HepG2 (cell line): ENCODE measurements at regions not wholly inside any gene's neighbourhood (a gene's known extent, or its start where the extent isn't known, plus 50 kb on each side); places are given as distances from the start of the nearest gene placed in this dataset.

ENCODE experiments used
- ATAC-seq: fragments of 200-7000 bp; cut with Tn5 transposase; 3 replicates; pipeline ENCODE4 v1.9.1; 2020; ENCODE audit warnings: mild to moderate bottlenecking, moderate library complexity
- BruUV-seq: library from RNA; stranded (reverse); fragments of 400-500 nt; replicated peaks from 2 replicates; lab custom pipeline; 2021; lab: Mats Ljungman, UMichigan
- CTCF ChIA-PET: fragments of 300-600 bp; formaldehyde crosslinking; extraction: SDS; loops from one replicate; lab custom pipeline; 2021; ENCODE audit warnings: low total read pairs, inconsistent platforms, low intra/inter-chr PET ratio; lab: Yijun Ruan, JAX
- POLR2A ChIA-PET: fragments of 350-600 bp; sonication (Branson Sonifier 250); formaldehyde crosslinking; loops from one replicate; lab custom pipeline; 2020; ENCODE audit warnings: antibody characterized with exemption, inconsistent platforms; lab: Yijun Ruan, JAX
- DNase-seq: peaks from one replicate; pipeline ENCODE4 v3.0.0-alpha.2; 2015; ENCODE audit warnings: low spot score
- FAIRE-seq: peaks from 3 replicates; lab custom pipeline; 2011; peaks lifted over from hg19 to GRCh38; lab: Jason Lieb, UNC
- H2AFZ ChIP-seq: one replicate; pipeline ENCODE4 v1.6.1; 2011; ENCODE audit warnings: low read length, inconsistent platforms
- H3K27ac ChIP-seq: fragments of 300-600 bp; 3 replicates; pipeline ENCODE4 v1.8.0; 2011; ENCODE audit warnings: mixed run types, mild to moderate bottlenecking, mixed read lengths, low read length, inconsistent platforms; ENCODE audit not compliant: insufficient read depth; ENCODE audit errors: extremely low read length
- H3K27me3 ChIP-seq, 2 experiments: fragments of 200-600 bp in 1 of 2; 2 replicates in 1 of 2; 3 replicates in 1 of 2; pipeline versions ENCODE4 v1.6.0 to v1.8.0; 2011; ENCODE audit warnings: low read length in 2 of 2, mild to moderate bottlenecking in 2 of 2, moderate library complexity in 2 of 2, inconsistent platforms in 1 of 2; ENCODE audit not compliant: insufficient read depth in 2 of 2, control insufficient read depth in 1 of 2
- H3K36me3 ChIP-seq, 2 experiments: fragments of 200-600 bp in 1 of 2; replicated peaks in 1 of 2; 2 replicates in 1 of 2; 3 replicates in 1 of 2; pipeline versions ENCODE4 v1.5.1 to v1.8.0; 2011; ENCODE audit warnings: low read length in 2 of 2, inconsistent platforms in 1 of 2; ENCODE audit not compliant: insufficient read depth in 2 of 2, control insufficient read depth in 1 of 2
- H3K4me1 ChIP-seq: 2 replicates; pipeline ENCODE4 v1.5.1; 2012; ENCODE audit warnings: low read length, inconsistent platforms; ENCODE audit not compliant: insufficient read depth
- H3K4me2 ChIP-seq: 2 replicates; pipeline ENCODE4 v1.6.0; 2011; ENCODE audit warnings: low read depth, low read length, inconsistent platforms
- H3K4me3 ChIP-seq, 3 experiments: fragments of 200-600 bp in 1 of 3; sonication (generic), shearing (Covaris generic) in 1 of 3; replicated peaks in 1 of 3; 2 replicates each; pipeline ENCODE4 v1.5.1; 2011 to 2016; ENCODE audit warnings: low read length in 3 of 3, inconsistent platforms in 2 of 3, low read depth in 2 of 3, mild to moderate bottlenecking in 2 of 3, control low read depth in 1 of 3, mixed read lengths in 1 of 3; ENCODE audit not compliant: insufficient read depth in 1 of 3
- H3K79me2 ChIP-seq: one replicate; pipeline ENCODE4 v1.6.1; 2011; ENCODE audit warnings: low read length, inconsistent platforms; ENCODE audit not compliant: insufficient read depth
- H3K9ac ChIP-seq: 2 replicates; pipeline ENCODE4 v1.6.0; 2011; ENCODE audit warnings: mild to moderate bottlenecking, low read depth, low read length, inconsistent platforms; ENCODE audit not compliant: insufficient read depth
- H3K9me3 ChIP-seq: 2 replicates; pipeline ENCODE4 v1.5.1; 2012; ENCODE audit warnings: mild to moderate bottlenecking, low read length
- H4K20me1 ChIP-seq: 2 replicates; pipeline ENCODE4 v1.6.0; 2011; ENCODE audit warnings: inconsistent platforms, mild to moderate bottlenecking, low read length, moderate library complexity; ENCODE audit not compliant: insufficient read depth
- NFYC ChIP-seq: IDR thresholded peaks from 2 replicates; pipeline ENCODE4 v1.6.1; 2016; ENCODE audit warnings: missing genetic modification reagents, missing compliant biosample characterization
- POLR2AphosphoS2 ChIP-seq: IDR thresholded peaks from 2 replicates; pipeline ENCODE4 v1.6.1; 2011; ENCODE audit warnings: low read depth, low read length, improper control_type of control experiment
- RAD51 ChIP-seq: fragments of 450-650 bp; IDR thresholded peaks from 2 replicates; pipeline ENCODE4 v1.6.1; 2016; ENCODE audit warnings: borderline replicate concordance
- SRSF9 ChIP-seq: fragments of 200-400 bp; formaldehyde crosslinking; IDR thresholded peaks from 2 replicates; pipeline ENCODE4 v1.6.1; 2018; ENCODE audit warnings: borderline replicate concordance, mild to moderate bottlenecking, low read depth, low read length; ENCODE audit not compliant: insufficient read depth, poor library complexity, severe bottlenecking
- SSRP1 ChIP-seq: IDR thresholded peaks from 2 replicates; pipeline ENCODE4 v1.6.1; 2016; ENCODE audit warnings: control low read depth
- TARDBP ChIP-seq: sonication (generic); formaldehyde crosslinking; IDR thresholded peaks from 2 replicates; pipeline ENCODE4 v1.8.0; 2022; ENCODE audit warnings: mild to moderate bottlenecking, missing genetic modification reagents
- ZFP36L1 ChIP-seq: sonication (generic); formaldehyde crosslinking; IDR thresholded peaks from 2 replicates; pipeline ENCODE4 v1.8.0; 2022; ENCODE audit warnings: mild to moderate bottlenecking, missing genetic modification reagents, moderate library complexity
- ZNF10 ChIP-seq: sonication (generic); formaldehyde crosslinking; IDR thresholded peaks from 2 replicates; pipeline ENCODE4 v1.4.0; 2020; ENCODE audit warnings: mild to moderate bottlenecking, low read depth, missing genetic modification reagents, borderline replicate concordance
- ZNF296 ChIP-seq: sonication (generic); formaldehyde crosslinking; conservative IDR thresholded peaks from 2 replicates; pipeline ENCODE4 v1.5.0; 2020; ENCODE audit warnings: mild to moderate bottlenecking, missing genetic modification reagents
- ZNF329 ChIP-seq: sonication (generic); formaldehyde crosslinking; IDR thresholded peaks from 2 replicates; pipeline ENCODE4 v1.9.0; 2021; ENCODE audit warnings: low read depth, mild to moderate bottlenecking, missing genetic modification reagents
- ZNF33B ChIP-seq: sonication (generic); formaldehyde crosslinking; IDR thresholded peaks from 2 replicates; pipeline ENCODE4 v1.5.1; 2020; ENCODE audit warnings: mild to moderate bottlenecking, missing genetic modification reagents
- ZNF432 ChIP-seq: sonication (generic); formaldehyde crosslinking; IDR thresholded peaks from 2 replicates; pipeline ENCODE4 v1.5.0; 2020; ENCODE audit warnings: missing genetic modification reagents, mild to moderate bottlenecking, borderline replicate concordance
- ZNF75D ChIP-seq: sonication (generic); formaldehyde crosslinking; IDR thresholded peaks from 2 replicates; pipeline ENCODE4 v1.8.1; 2023; ENCODE audit warnings: missing genetic modification reagents, mild to moderate bottlenecking, borderline replicate concordance
- WGBS: methylation state at CpG from one replicate; pipeline ENCODE4 v1.1.6; 2017; ENCODE audit warnings: low lambda C conversion rate; 5-methylcytosine and 5-hydroxymethylcytosine counted together
- in situ Hi-C: cut with HindIII; loops from 2 replicates; pipeline ENCODE4 v1.10.0; 2017; ENCODE audit warnings: low pct_unique_long_range_greater_than_20kb; ENCODE audit not compliant: extremely low pct_ligation_motif_present
- intact Hi-C: fragments of 100-400 bp; cut with micrococcal nuclease; formaldehyde crosslinking; loops from one replicate; pipeline ENCODE4 v1.10.0; 2022; ENCODE audit not compliant: unreplicated experiment
- TF ChIP-seq, protein P1 (sequence below): sonication (generic); formaldehyde crosslinking; IDR thresholded peaks from 2 replicates; pipeline ENCODE4 v1.5.0; 2020; ENCODE audit warnings: mild to moderate bottlenecking, low read depth, missing genetic modification reagents, borderline replicate concordance
- TF ChIP-seq, protein P2 (sequence below): sonication (generic); formaldehyde crosslinking; IDR thresholded peaks from 2 replicates; pipeline ENCODE4 v1.8.0; 2022; ENCODE audit warnings: missing genetic modification reagents, mild to moderate bottlenecking, moderate library complexity, borderline replicate concordance
- TF ChIP-seq, protein P3 (sequence below): sonication (generic); formaldehyde crosslinking; IDR thresholded peaks from 2 replicates; pipeline ENCODE4 v1.5.0; 2020; ENCODE audit warnings: missing genetic modification reagents
- TF ChIP-seq, protein P4 (sequence below): sonication (generic); formaldehyde crosslinking; IDR thresholded peaks from 2 replicates; pipeline ENCODE4 v1.5.0; 2020; ENCODE audit warnings: missing genetic modification reagents
- TF ChIP-seq, protein P5 (sequence below): sonication (generic); formaldehyde crosslinking; IDR thresholded peaks from 2 replicates; pipeline ENCODE4 v1.4.0; 2020; ENCODE audit warnings: missing genetic modification reagents

DNA sequence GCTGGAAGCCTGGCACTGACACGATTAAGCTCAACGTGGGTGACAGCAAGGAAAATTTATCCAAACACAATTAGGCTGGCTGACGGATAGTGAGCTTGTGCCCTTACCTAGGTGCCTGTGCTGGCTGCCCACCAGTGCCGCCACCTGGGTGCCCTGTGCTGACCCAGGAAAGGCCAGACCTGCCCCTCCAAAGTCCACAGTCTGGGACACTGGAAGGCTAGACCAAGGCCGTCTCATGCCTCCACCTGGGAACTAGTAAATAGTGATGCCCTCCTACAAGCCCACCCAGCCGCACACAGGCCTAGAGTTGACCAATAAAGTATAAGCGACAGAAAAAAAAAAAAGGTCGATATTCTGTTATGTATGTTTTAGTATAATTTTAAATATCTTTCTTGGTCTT is 142.6 kb upstream of the MCHR2 start (continued):
- no peak for TF ChIP-seq SRSF9

DNA sequence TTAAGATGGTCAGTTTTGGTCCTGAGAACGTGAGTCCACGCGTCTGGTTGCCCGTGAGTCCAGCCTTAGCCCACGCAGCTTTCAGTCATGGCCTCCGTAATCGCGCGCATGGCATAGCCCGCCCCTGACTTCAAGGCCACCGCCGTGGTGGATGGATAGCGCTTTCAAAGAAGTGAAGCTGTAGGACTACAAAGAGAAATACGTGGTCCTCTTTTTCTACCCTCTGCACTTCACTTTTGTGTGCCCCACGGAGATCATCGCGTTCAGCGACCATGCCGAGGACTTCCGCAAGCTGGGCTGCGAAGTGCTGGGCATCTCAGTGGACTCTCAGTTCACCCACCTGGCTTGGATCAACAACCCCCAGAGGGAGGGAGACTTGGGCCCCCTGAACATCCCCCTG is 142.0 kb upstream of the MCHR2 start:
- no peaks in the 10 kb centered on the region for H4K20me1 ChIP-seq
- no peak overlapping the region for H2AFZ ChIP-seq
- FAIRE-seq (no peak), ATAC-seq (no peak), DNase-seq (no peak)
- H3K9ac ChIP-seq, result no peak overlapping the region
- no peaks in the 10 kb centered on the region for H3K4me1 ChIP-seq
- intact Hi-C loops (no loop called here), in situ Hi-C loops (no loop called here)
- H3K27me3 ChIP-seq, result no peaks in the 10 kb centered on the region; a peak in 1 of 5 replicates
- no peak overlapping the region for H3K27ac ChIP-seq
- H3K4me2 ChIP-seq, result no peak overlapping the region
- H3K4me3 ChIP-seq, result no peak overlapping the region
- no peaks in the 10 kb centered on the region for H3K79me2 ChIP-seq
- H3K36me3 ChIP-seq, result no peaks in the 10 kb centered on the region
- ChIA-PET CTCF (no interaction called here), POLR2A (no interaction called here)
- BruUV-seq, result no TSS peak
- H3K9me3 ChIP-seq, result no peaks in the 10 kb centered on the region
- 81% methylated on average over 18 of the region's 21 CpGs for WGBS
- TF ChIP-seq ZNF10 (CRISPR knock-in tag) (no peak), ZNF75D (CRISPR knock-in tag) (no peak), ZFP36L1 (CRISPR knock-in tag) (no peak), TARDBP (CRISPR knock-in tag) (no peak), NFYC (CRISPR knock-in tag) (no peak), SSRP1 (CRISPR knock-in tag) (no peak), POLR2AphosphoS2 (no peak), ZNF33B (no peak), RAD51 (no peak), ZNF329 (CRISPR knock-in tag) (no peak), ZNF432 (CRISPR knock-in tag) (no peak), ZNF296 (CRISPR knock-in tag) (no peak)
- TF ChIP-seq, protein P1, sequence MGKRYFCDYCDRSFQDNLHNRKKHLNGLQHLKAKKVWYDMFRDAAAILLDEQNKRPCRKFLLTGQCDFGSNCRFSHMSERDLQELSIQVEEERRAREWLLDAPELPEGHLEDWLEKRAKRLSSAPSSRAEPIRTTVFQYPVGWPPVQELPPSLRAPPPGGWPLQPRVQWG, result no peak
- TF ChIP-seq, protein P2, sequence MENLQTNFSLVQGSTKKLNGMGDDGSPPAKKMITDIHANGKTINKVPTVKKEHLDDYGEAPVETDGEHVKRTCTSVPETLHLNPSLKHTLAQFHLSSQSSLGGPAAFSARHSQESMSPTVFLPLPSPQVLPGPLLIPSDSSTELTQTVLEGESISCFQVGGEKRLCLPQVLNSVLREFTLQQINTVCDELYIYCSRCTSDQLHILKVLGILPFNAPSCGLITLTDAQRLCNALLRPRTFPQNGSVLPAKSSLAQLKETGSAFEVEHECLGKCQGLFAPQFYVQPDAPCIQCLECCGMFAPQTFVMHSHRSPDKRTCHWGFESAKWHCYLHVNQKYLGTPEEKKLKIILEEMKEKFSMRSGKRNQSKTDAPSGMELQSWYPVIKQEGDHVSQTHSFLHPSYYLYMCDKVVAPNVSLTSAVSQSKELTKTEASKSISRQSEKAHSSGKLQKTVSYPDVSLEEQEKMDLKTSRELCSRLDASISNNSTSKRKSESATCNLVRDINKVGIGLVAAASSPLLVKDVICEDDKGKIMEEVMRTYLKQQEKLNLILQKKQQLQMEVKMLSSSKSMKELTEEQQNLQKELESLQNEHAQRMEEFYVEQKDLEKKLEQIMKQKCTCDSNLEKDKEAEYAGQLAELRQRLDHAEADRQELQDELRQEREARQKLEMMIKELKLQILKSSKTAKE, result no peak
- TF ChIP-seq, protein P3, sequence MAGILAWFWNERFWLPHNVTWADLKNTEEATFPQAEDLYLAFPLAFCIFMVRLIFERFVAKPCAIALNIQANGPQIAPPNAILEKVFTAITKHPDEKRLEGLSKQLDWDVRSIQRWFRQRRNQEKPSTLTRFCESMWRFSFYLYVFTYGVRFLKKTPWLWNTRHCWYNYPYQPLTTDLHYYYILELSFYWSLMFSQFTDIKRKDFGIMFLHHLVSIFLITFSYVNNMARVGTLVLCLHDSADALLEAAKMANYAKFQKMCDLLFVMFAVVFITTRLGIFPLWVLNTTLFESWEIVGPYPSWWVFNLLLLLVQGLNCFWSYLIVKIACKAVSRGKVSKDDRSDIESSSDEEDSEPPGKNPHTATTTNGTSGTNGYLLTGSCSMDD, result no peak
- TF ChIP-seq, protein P4, sequence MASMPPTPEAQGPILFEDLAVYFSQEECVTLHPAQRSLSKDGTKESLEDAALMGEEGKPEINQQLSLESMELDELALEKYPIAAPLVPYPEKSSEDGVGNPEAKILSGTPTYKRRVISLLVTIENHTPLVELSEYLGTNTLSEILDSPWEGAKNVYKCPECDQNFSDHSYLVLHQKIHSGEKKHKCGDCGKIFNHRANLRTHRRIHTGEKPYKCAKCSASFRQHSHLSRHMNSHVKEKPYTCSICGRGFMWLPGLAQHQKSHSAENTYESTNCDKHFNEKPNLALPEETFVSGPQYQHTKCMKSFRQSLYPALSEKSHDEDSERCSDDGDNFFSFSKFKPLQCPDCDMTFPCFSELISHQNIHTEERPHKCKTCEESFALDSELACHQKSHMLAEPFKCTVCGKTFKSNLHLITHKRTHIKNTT (CRISPR knock-in tag), result no peak
- TF ChIP-seq, protein P5, sequence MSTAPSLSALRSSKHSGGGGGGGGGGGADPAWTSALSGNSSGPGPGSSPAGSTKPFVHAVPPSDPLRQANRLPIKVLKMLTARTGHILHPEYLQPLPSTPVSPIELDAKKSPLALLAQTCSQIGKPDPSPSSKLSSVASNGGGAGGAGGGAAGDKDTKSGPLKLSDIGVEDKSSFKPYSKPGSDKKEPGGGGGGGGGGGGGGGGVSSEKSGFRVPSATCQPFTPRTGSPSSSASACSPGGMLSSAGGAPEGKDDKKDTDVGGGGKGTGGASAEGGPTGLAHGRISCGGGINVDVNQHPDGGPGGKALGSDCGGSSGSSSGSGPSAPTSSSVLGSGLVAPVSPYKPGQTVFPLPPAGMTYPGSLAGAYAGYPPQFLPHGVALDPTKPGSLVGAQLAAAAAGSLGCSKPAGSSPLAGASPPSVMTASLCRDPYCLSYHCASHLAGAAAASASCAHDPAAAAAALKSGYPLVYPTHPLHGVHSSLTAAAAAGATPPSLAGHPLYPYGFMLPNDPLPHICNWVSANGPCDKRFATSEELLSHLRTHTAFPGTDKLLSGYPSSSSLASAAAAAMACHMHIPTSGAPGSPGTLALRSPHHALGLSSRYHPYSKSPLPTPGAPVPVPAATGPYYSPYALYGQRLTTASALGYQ (CRISPR knock-in tag), result no peak
